GM23248 (cell line): ENCODE measurements at regions not wholly inside any gene's neighbourhood (a gene's known extent, or its start where the extent isn't known, plus 50 kb on each side); places are given as distances from the start of the nearest gene placed in this dataset.
"Not testable (repeated sequence)": the region's sequence is repeated elsewhere in the genome, so short reads cannot be mapped to it uniquely, and the experiment has no call there.

Experiments used
- DNase-seq: peaks from one replicate; pipeline ENCODE4 v3.0.0-alpha.2; 2015
- H2AFZ ChIP-seq: fragments of 200-600 bp; sonication (generic); 2 replicates; pipeline ENCODE4 v1.6.1; 2016; ENCODE audit warnings: antibody characterized with exemption
- H3F3A ChIP-seq: fragments of 200-600 bp; sonication (generic); 2 replicates; pipeline ENCODE4 v1.6.1; 2016; ENCODE audit warnings: mild to moderate bottlenecking, antibody characterized with exemption, mixed run types; ENCODE audit not compliant: insufficient read depth
- H3K27ac ChIP-seq: fragments of 200-600 bp; sonication (generic); 2 replicates; pipeline ENCODE4 v1.5.1; 2016; ENCODE audit warnings: mild to moderate bottlenecking
- H3K27me3 ChIP-seq: fragments of 200-600 bp; sonication (generic); replicated peaks from 2 replicates; pipeline ENCODE4 v1.6.1; 2016; ENCODE audit warnings: mild to moderate bottlenecking; ENCODE audit not compliant: insufficient read depth
- H3K36me3 ChIP-seq: fragments of 200-600 bp; sonication (generic); 2 replicates; pipeline ENCODE4 v1.6.1; 2016; ENCODE audit warnings: low read depth, mild to moderate bottlenecking
- H3K4me1 ChIP-seq: fragments of 200-600 bp; sonication (generic); 2 replicates; pipeline ENCODE4 v1.6.1; 2016; ENCODE audit warnings: mild to moderate bottlenecking; ENCODE audit not compliant: insufficient read depth
- H3K4me2 ChIP-seq: fragments of 200-600 bp; sonication (generic); one replicate; pipeline ENCODE4 v1.6.1; 2016; ENCODE audit warnings: mild to moderate bottlenecking; ENCODE audit not compliant: unreplicated experiment
- H3K4me3 ChIP-seq: fragments of 200-600 bp; sonication (generic); 2 replicates; pipeline ENCODE4 v1.5.1; 2016; ENCODE audit warnings: mild to moderate bottlenecking
- H3K79me2 ChIP-seq: fragments of 200-600 bp; sonication (generic); 2 replicates; pipeline ENCODE4 v1.6.1; 2016; ENCODE audit warnings: mild to moderate bottlenecking; ENCODE audit not compliant: insufficient read depth
- H3K9ac ChIP-seq: fragments of 200-600 bp; sonication (generic); 2 replicates; pipeline ENCODE4 v1.6.1; 2016; ENCODE audit warnings: mild to moderate bottlenecking
- H3K9me2 ChIP-seq: fragments of 200-600 bp; sonication (generic); 2 replicates; pipeline ENCODE4 v1.6.1; 2016; ENCODE audit warnings: mixed run types, mild to moderate bottlenecking, moderate library complexity; ENCODE audit not compliant: insufficient read depth
- H3K9me3 ChIP-seq: fragments of 200-600 bp; sonication (generic); one replicate; pipeline ENCODE4 v1.6.1; 2017; ENCODE audit warnings: low read depth
- H4K20me1 ChIP-seq: fragments of 200-600 bp; sonication (generic); 2 replicates; pipeline ENCODE4 v1.6.0; 2016; ENCODE audit not compliant: insufficient read depth
- EZH2 ChIP-seq: fragments of 200-600 bp; sonication (generic); IDR thresholded peaks from 2 replicates; pipeline ENCODE4 v1.6.1; 2018; ENCODE audit warnings: antibody characterized with exemption, mild to moderate bottlenecking; ENCODE audit not compliant: insufficient read depth, poor library complexity, severe bottlenecking
- EZH2phosphoT487 ChIP-seq: fragments of 200-600 bp; sonication (generic); IDR thresholded peaks from 2 replicates; pipeline ENCODE4 v1.6.1; 2018; ENCODE audit warnings: antibody characterized with exemption, moderate library complexity, mild to moderate bottlenecking, low read depth; ENCODE audit not compliant: insufficient read depth
- WGBS, 2 experiments: methylation state at CpG; one replicate each; pipeline ENCODE4 v1.1.6; 2015 to 2017; ENCODE audit warnings: low lambda C conversion rate in 2 of 2, low coverage in 1 of 2; ENCODE audit errors: missing lambda C conversion rate in 2 of 2; 5-methylcytosine and 5-hydroxymethylcytosine counted together
- in situ Hi-C: fragments of 300-500 bp; cut with MboI; formaldehyde crosslinking; loops from 2 replicates; pipeline ENCODE4 v1.15.0; 2020

- Histone ChIP-seq H3K4me2 (no peak overlapping the region), H3K4me1 (no peaks in the 10 kb centered on the region), H2AFZ (no peak overlapping the region), H4K20me1 (no peaks in the 10 kb centered on the region), H3K9me3 (no peaks in the 10 kb centered on the region), H3K9ac (no peak overlapping the region), H3K4me3 (no peak overlapping the region), H3K27me3 (0 out of 2 replicates have a peak, but pooled peaks cover 1% of the 10 kb centered on the region), H3K27ac (no peak overlapping the region), H3F3A (no peaks in the 10 kb centered on the region), H3K9me2 (no peaks in the 10 kb centered on the region), H3K36me3 (no peaks in the 10 kb centered on the region), H3K79me2 (no peaks in the 10 kb centered on the region)
- DNase-seq, result no peak
- WGBS, 2 experiments, result 68 to 96% methylated on average over 1 of the region's 1 CpG
- TF ChIP-seq EZH2 (no peak), EZH2phosphoT487 (no peak)
- in situ Hi-C loops, result no loop called here
Observed at GRCh38 chr1:182331387-182331786, 60.2 kb downstream of the GLUL start.

DNA sequence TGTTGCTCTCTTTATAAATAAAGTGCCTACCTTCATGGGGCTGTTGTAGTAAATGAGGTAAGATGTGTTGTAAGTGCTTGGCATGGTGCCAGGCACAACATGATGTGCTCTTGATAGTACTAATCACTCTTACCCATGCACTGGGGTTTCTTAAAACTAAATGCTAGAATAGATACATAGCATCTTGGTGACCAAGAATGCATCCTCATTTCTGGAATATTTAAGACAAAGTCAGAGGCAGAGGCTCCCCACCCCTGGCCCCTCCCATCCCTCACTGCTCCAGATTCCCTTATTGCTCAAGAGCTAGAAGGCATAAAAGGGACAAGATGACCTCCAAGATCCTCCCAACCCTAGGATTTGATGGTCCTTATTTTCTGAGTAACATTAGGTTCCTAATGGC, 61.3 kb downstream of the GLUL start:
- Histone ChIP-seq H3K9ac (no peak overlapping the region), H3F3A (no peaks in the 10 kb centered on the region), H4K20me1 (no peaks in the 10 kb centered on the region), H3K9me3 (no peaks in the 10 kb centered on the region), H3K4me1 (no peaks in the 10 kb centered on the region), H3K79me2 (no peaks in the 10 kb centered on the region), H3K4me2 (no peak overlapping the region), H3K27ac (no peak overlapping the region), H3K4me3 (no peak overlapping the region), H2AFZ (no peak overlapping the region), H3K27me3 (no peaks in the 10 kb centered on the region), H3K36me3 (no peaks in the 10 kb centered on the region), H3K9me2 (no peaks in the 10 kb centered on the region)
- DNase-seq, result peak; percentile 17
- TF ChIP-seq EZH2, result no peak
- no peak for TF ChIP-seq EZH2phosphoT487
- in situ Hi-C loops, result no loop called here

- Histone ChIP-seq H3K4me3 (no peak overlapping the region), H3K27me3 (no peaks in the 10 kb centered on the region), H2AFZ (no peak overlapping the region), H4K20me1 (no peaks in the 10 kb centered on the region), H3K79me2 (no peaks in the 10 kb centered on the region), H3K4me1 (no peaks in the 10 kb centered on the region), H3F3A (no peaks in the 10 kb centered on the region), H3K36me3 (no peaks in the 10 kb centered on the region), H3K9ac (no peak overlapping the region), H3K27ac (no peak overlapping the region), H3K9me2 (no peaks in the 10 kb centered on the region), H3K9me3 (no peaks in the 10 kb centered on the region), H3K4me2 (no peak overlapping the region)
- 84 to 91% methylated on average over 2 of the region's 2 CpGs for WGBS, 2 experiments
- TF ChIP-seq EZH2 (no peak), EZH2phosphoT487 (no peak)
- DNase-seq, result no peak
- in situ Hi-C loops, result no loop called here
Observed at GRCh38 chr1:182329471-182329870, 62.1 kb downstream of the GLUL start.

DNA sequence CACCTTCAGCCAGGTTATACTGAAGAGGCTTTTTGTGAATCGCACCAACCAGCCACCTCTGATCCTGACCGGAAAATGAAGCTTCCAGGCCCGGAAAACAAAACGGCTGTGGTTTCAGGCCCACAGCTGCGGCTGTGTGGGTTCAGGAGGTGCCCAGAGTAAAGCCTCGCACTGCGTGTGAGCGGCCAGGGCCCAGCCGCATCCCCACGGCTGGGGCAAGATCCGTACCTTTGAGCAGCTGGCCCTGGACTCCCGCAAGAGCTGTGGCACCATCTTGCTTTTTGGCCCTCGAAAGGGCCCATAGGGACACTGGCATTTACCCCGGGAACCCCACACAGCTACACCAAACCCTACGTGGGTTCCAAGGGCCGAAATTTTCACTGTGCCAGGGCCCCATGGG, 63.0 kb downstream of the GLUL start:
- no peaks in the 10 kb centered on the region for H3K9me2 ChIP-seq
- no peaks in the 10 kb centered on the region for H3K36me3 ChIP-seq
- in situ Hi-C loops, result no loop called here
- no peak overlapping the region for H3K9ac ChIP-seq
- H3K9me3 ChIP-seq, result no peaks in the 10 kb centered on the region
- no peak overlapping the region for H2AFZ ChIP-seq
- H3K27ac ChIP-seq, result no peak overlapping the region
- no peaks in the 10 kb centered on the region for H3F3A ChIP-seq
- WGBS, 2 experiments, result 80 to 86% methylated on average over 15 to 16 of the region's 16 CpGs
- no peaks in the 10 kb centered on the region for H3K79me2 ChIP-seq
- no peaks in the 10 kb centered on the region for H4K20me1 ChIP-seq
- no peaks in the 10 kb centered on the region for H3K27me3 ChIP-seq
- H3K4me2 ChIP-seq, result no peak overlapping the region
- H3K4me3 ChIP-seq, result no peak overlapping the region
- no peaks in the 10 kb centered on the region for H3K4me1 ChIP-seq
- no peak for DNase-seq
- TF ChIP-seq EZH2 (no peak), EZH2phosphoT487 (no peak)

- Histone ChIP-seq H3K4me1 (no peaks in the 10 kb centered on the region), H3K27me3 (no peaks in the 10 kb centered on the region), H3K27ac (no peak overlapping the region), H2AFZ (no peak overlapping the region), H3K79me2 (no peaks in the 10 kb centered on the region), H3K4me3 (no peak overlapping the region), H4K20me1 (no peaks in the 10 kb centered on the region), H3K9ac (no peak overlapping the region), H3K4me2 (no peak overlapping the region), H3K9me2 (no peaks in the 10 kb centered on the region), H3F3A (no peaks in the 10 kb centered on the region), H3K9me3 (no peaks in the 10 kb centered on the region), H3K36me3 (no peaks in the 10 kb centered on the region)
- 68 to 75% methylated on average over 2 of the region's 2 CpGs for WGBS, 2 experiments
- in situ Hi-C loops, result no loop called here
- TF ChIP-seq EZH2phosphoT487, result no peak
- no peak for TF ChIP-seq EZH2
- DNase-seq, result no peak
Observed at GRCh38 chr1:182325339-182325738, 66.3 kb downstream of the GLUL start.

- H2AFZ ChIP-seq, H3K9ac ChIP-seq, DNase-seq, H3K27me3 ChIP-seq, in situ Hi-C loops, H4K20me1 ChIP-seq, H3K9me3 ChIP-seq, H3K27ac ChIP-seq, H3K9me2 ChIP-seq, H3K4me2 ChIP-seq, H3K4me1 ChIP-seq, H3K79me2 ChIP-seq, H3K36me3 ChIP-seq, H3K4me3 ChIP-seq, H3F3A ChIP-seq: not testable (repeated sequence)
- WGBS, 2 experiments, result 41 to 59% methylated on average over 6 of the region's 6 CpGs
Observed at GRCh38 chr1:182321532-182321931, 70.1 kb downstream of the GLUL start.
